GM19455 (cell line): ENCODE measurements at regions not wholly inside any gene's neighbourhood (a gene's known extent, or its start where the extent isn't known, plus 50 kb on each side); places are given as distances from the start of the nearest gene placed in this dataset.

Source experiments
- ATAC-seq: cut with Tn5 transposase; IDR thresholded peaks from one replicate; pipeline ENCODE4 v1.9.1; 2021; ENCODE audit not compliant: unreplicated experiment

- no peak for ATAC-seq
Measured at GRCh38 chr20:22652681-22653588, 68.6 kb upstream of the FOXA2 start.

- no peak for ATAC-seq
Measured at GRCh38 chr20:22653658-22654642, 69.6 kb upstream of the FOXA2 start.

- ATAC-seq: no peak
Measured at GRCh38 chr20:22663528-22664025, 79.2 kb upstream of the FOXA2 start.

- no peak for ATAC-seq
Measured at GRCh38 chr20:22667198-22667597, 82.8 kb upstream of the FOXA2 start.

GRCh38 chr20:22672191-22672590 lies 87.8 kb upstream of the FOXA2 start:
- ATAC-seq: no peak

GRCh38 chr20:22673467-22673866 lies 89.1 kb upstream of the FOXA2 start:
- ATAC-seq: no peak

- ATAC-seq: no peak
Measured at GRCh38 chr20:22675341-22675740, 91.0 kb upstream of the FOXA2 start.

GRCh38 chr20:22678678-22679077 lies 94.3 kb upstream of the FOXA2 start:
- no peak for ATAC-seq

- no peak for ATAC-seq
Measured at GRCh38 chr20:22679197-22679596, 94.8 kb upstream of the FOXA2 start.

- no peak for ATAC-seq
Measured at GRCh38 chr20:22680031-22680740, 95.8 kb upstream of the FOXA2 start.

- ATAC-seq: no peak
Measured at GRCh38 chr20:22681591-22682248, 97.3 kb upstream of the FOXA2 start.

GRCh38 chr20:22682381-22682780 lies 98.0 kb upstream of the FOXA2 start:
- ATAC-seq: no peak

GRCh38 chr20:22684072-22684762 lies 99.8 kb upstream of the FOXA2 start:
- ATAC-seq: peak; percentile 80

- ATAC-seq: no peak
Measured at GRCh38 chr20:22684763-22685443, 100.5 kb upstream of the FOXA2 start.

- no peak for ATAC-seq
Measured at GRCh38 chr20:22686097-22686496, 101.7 kb upstream of the FOXA2 start.

GRCh38 chr20:22687676-22688349 lies 103.4 kb upstream of the FOXA2 start:
- no peak for ATAC-seq

GRCh38 chr20:22688485-22688884 lies 104.1 kb upstream of the FOXA2 start:
- no peak for ATAC-seq

GRCh38 chr20:22689266-22689665 lies 104.9 kb upstream of the FOXA2 start:
- ATAC-seq: no peak

- ATAC-seq: no peak
Measured at GRCh38 chr20:22690000-22690399, 105.6 kb upstream of the FOXA2 start.
